ENCODE measurements at regions not wholly inside any gene's neighbourhood (a gene's known extent, or its start where the extent isn't known, plus 50 kb on each side); places are given as distances from the start of the nearest gene placed in this dataset.

DNA sequence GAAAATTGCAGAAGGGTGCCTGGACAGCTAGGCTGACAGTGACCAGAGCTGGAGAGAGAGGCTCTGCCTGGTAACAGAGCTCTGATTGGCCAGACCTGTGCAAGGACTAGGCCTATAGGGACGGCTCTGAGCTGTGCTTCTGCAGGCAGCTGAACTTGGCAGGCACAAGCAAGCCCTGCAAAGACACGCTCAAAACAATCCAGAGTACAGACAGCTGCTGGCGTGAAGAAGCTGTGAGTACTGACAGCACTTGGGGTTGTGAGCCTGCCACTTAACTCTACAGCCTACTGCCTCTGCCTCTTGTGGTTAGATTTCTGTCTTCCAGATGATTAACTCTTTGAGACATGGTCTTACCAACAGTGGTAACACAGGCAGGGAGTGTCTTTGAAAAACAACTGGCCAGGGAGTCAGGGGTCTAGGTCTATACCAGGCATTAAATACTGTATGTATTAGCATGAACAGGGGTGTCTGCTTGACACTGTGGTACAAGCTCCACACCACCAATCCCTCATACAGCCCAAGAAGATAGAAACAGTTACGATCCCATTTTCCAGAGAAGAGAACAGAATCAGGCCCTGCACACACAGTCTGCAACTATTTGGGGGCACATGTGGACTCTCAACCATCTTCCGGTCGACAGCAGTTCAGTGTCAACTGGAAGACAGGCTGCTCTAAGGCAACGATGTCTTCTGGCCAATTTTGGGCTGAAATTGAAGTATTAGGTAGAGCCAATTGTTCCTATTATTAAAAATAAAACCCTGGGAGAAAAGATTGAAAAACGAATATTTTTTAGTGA is 568.4 kb downstream of the TNS1 start:
- H3K9me1 ChIP-seq (ENCODE audit: control insufficient read depth, extremely low read depth, insufficient read depth, low read length): no peaks in the 10 kb centered on the region
- dilution Hi-C loops (cut with MboI; ENCODE audit: extremely low pct_ligation_motif_present, low sequenced_read_pairs): no loop called here

DNA sequence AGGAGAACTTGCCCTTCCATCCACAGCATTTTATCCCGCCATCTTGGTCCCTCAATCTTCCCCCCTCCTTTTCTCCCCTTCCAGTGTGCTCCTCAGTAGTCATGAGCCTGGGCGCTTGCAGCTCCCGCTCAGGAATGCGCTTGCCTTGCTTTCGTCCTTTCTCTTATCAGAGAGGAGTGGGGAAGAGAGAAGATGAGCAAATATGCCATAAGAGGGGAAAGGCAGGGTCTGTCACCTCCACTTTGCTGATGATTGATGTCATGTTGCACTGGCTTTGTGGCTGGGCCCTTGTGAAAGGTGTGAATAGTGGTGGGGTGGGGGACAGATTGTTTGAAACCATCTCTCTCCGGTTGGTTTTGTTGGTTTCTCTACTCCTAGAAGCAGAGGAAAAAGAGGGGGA is 569.3 kb downstream of the TNS1 start:
- no peaks in the 10 kb centered on the region for H4K20me1 ChIP-seq (ENCODE audit: control insufficient read depth, extremely low read depth, insufficient read depth, low read length)
- H3K9me1 ChIP-seq (ENCODE audit: control insufficient read depth, extremely low read depth, insufficient read depth, low read length): no peaks in the 10 kb centered on the region
- DNase-seq (ENCODE audit: low read depth, low spot score) (no peak), FAIRE-seq (no peak)
- dilution Hi-C loops (cut with MboI; ENCODE audit: extremely low pct_ligation_motif_present, low sequenced_read_pairs): no loop called here
- H3K36me3 ChIP-seq (ENCODE audit: control insufficient read depth in 2 of 2, extremely low read depth in 1 of 2, insufficient read depth in 2 of 2, low read length in 2 of 2): no peaks in the 10 kb centered on the region
- peaks cover 11% of the 10 kb centered on the region for H3K4me1 ChIP-seq (ENCODE audit: control insufficient read depth, extremely low read depth, insufficient read depth, low read length)
- no peak overlapping the region for H3K4me3 ChIP-seq (ENCODE audit: control insufficient read depth in 2 of 3, extremely low read depth in 1 of 3, insufficient read depth in 2 of 3, low read depth in 1 of 3, low read length in 3 of 3)
- no peaks in the 10 kb centered on the region for H3K9me3 ChIP-seq (ENCODE audit: control insufficient read depth, low read depth, low read length)
- no peak for TF ChIP-seq EZH2 (IDR thresholded peaks at IDR 0.05; ENCODE audit: low read length)
- TF ChIP-seq, protein P1, sequence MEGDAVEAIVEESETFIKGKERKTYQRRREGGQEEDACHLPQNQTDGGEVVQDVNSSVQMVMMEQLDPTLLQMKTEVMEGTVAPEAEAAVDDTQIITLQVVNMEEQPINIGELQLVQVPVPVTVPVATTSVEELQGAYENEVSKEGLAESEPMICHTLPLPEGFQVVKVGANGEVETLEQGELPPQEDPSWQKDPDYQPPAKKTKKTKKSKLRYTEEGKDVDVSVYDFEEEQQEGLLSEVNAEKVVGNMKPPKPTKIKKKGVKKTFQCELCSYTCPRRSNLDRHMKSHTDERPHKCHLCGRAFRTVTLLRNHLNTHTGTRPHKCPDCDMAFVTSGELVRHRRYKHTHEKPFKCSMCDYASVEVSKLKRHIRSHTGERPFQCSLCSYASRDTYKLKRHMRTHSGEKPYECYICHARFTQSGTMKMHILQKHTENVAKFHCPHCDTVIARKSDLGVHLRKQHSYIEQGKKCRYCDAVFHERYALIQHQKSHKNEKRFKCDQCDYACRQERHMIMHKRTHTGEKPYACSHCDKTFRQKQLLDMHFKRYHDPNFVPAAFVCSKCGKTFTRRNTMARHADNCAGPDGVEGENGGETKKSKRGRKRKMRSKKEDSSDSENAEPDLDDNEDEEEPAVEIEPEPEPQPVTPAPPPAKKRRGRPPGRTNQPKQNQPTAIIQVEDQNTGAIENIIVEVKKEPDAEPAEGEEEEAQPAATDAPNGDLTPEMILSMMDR (optimal IDR thresholded peaks at IDR 0.05 in 1 of 3, IDR thresholded peaks at IDR 0.05 in 1 of 3, conservative IDR thresholded peaks at IDR 0.05 in 1 of 3; ENCODE audit: extremely low read depth in 1 of 3, insufficient read depth in 2 of 3, low read length in 3 of 3): no peak
- H3K4me2 ChIP-seq (ENCODE audit: control insufficient read depth, extremely low read depth, insufficient read depth, low read depth, low read length): peak overlapping the region; percentile 58
- peak overlapping the region; percentile 68 for H2AFZ ChIP-seq (ENCODE audit: control insufficient read depth, low read length)
- H3K79me2 ChIP-seq (ENCODE audit: control insufficient read depth, insufficient read depth, low read length): no peaks in the 10 kb centered on the region
- no peak overlapping the region for H3K9ac ChIP-seq (ENCODE audit: control insufficient read depth, extremely low read depth, insufficient read depth, low read length)
- no peak overlapping the region for H3K27ac ChIP-seq (ENCODE audit: control insufficient read depth, insufficient read depth, low read length)
- no peaks in the 10 kb centered on the region for H3K27me3 ChIP-seq (ENCODE audit: control insufficient read depth, extremely low read depth, insufficient read depth, low read length)

More for the DNA sequence above, 568.4 kb downstream of the TNS1 start:
- H3K79me2 ChIP-seq (ENCODE audit: control insufficient read depth, insufficient read depth, low read length): no peaks in the 10 kb centered on the region
- H3K9ac ChIP-seq (ENCODE audit: control insufficient read depth, extremely low read depth, insufficient read depth, low read length): peak overlapping the region; percentile 15
- peak overlapping the region in 1 of 3 experiments; percentile 7 for H3K4me3 ChIP-seq (ENCODE audit: control insufficient read depth in 2 of 3, extremely low read depth in 1 of 3, insufficient read depth in 2 of 3, low read depth in 1 of 3, low read length in 3 of 3)
- no peaks in the 10 kb centered on the region for H4K20me1 ChIP-seq (ENCODE audit: control insufficient read depth, extremely low read depth, insufficient read depth, low read length)
- FAIRE-seq (peak; percentile 93), DNase-seq (ENCODE audit: low read depth, low spot score) (peak; percentile 88)
- no peaks in the 10 kb centered on the region for H3K9me3 ChIP-seq (ENCODE audit: control insufficient read depth, low read depth, low read length)
- no peaks in the 10 kb centered on the region for H3K36me3 ChIP-seq (ENCODE audit: control insufficient read depth in 2 of 2, extremely low read depth in 1 of 2, insufficient read depth in 2 of 2, low read length in 2 of 2)
- no peak for TF ChIP-seq EZH2 (IDR thresholded peaks at IDR 0.05; ENCODE audit: low read length)
- TF ChIP-seq, protein P1 (optimal IDR thresholded peaks at IDR 0.05 in 1 of 3, IDR thresholded peaks at IDR 0.05 in 1 of 3, conservative IDR thresholded peaks at IDR 0.05 in 1 of 3; ENCODE audit: extremely low read depth in 1 of 3, insufficient read depth in 2 of 3, low read length in 3 of 3): no peak
- peak overlapping the region; percentile 55 for H3K27ac ChIP-seq (ENCODE audit: control insufficient read depth, insufficient read depth, low read length)
- H3K27me3 ChIP-seq (ENCODE audit: control insufficient read depth, extremely low read depth, insufficient read depth, low read length): no peaks in the 10 kb centered on the region
- H2AFZ ChIP-seq (ENCODE audit: control insufficient read depth, low read length): peak overlapping the region; percentile 53
- peak overlapping the region; percentile 58 for H3K4me2 ChIP-seq (ENCODE audit: control insufficient read depth, extremely low read depth, insufficient read depth, low read depth, low read length)
- peaks cover 11% of the 10 kb centered on the region for H3K4me1 ChIP-seq (ENCODE audit: control insufficient read depth, extremely low read depth, insufficient read depth, low read length)

Data from keratinocyte (primary cell).